HG03571 (cell line): ENCODE measurements at regions not wholly inside any gene's neighbourhood (a gene's known extent, or its start where the extent isn't known, plus 50 kb on each side); places are given as distances from the start of the nearest gene placed in this dataset.
"Not testable (repeated sequence)": the region's sequence is repeated elsewhere in the genome, so short reads cannot be mapped to it uniquely, and the experiment has no call there.

Experiments used
- ATAC-seq: cut with Tn5 transposase; IDR thresholded peaks from one replicate; pipeline ENCODE4 v1.9.1; 2021; ENCODE audit not compliant: unreplicated experiment

DNA sequence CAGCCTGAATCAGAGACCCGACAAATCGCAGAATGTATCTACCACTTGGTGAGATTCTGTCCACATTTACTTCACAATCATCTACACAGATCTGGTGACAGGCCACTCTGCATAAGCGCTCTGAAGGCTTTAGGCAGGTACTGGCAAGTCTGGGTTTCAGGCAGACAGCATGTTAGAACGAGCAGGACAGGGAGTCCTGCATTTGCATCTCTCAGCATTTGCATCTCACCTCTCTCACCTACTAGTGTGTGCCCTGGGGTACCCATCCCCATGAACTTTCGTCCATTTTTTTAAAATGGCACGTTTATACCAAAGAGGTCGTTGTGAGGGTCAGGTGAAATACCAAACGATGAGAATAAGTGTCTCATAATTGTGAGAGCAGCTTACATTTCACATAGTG lies 108.2 kb downstream of the SPATA31A1 start:
- ATAC-seq, result peak; percentile 29

DNA sequence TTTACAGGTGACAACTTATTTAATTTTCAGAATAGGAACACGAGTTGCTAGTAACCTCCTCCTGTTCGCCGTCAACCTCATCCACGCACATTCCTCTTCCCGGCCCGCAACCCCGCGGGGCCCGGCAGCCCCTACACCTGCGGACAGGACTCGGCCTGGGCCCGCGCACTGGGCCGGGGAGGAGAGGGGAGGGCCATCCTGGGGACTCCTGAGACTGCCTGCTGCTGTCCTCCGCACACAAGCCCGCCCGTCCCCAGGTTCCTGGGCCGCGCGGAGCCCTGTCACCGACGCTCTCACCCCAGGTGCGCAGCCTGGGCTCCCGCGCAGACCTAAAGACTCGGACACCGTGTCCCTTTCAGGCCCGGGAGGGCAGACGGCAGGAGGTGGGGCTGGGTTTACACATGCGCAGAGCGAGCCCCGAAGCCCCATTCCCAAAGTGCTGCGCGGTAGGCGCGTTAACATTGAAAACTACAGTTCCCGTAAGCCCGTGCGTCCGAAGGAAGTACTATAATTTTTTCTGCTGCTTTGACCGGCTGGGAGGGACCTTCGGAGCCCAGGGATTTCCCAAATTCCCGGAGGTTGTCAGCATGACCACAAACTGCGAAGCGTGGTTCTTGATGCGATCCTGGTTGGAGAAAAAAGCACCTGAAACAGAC lies 108.8 kb downstream of the SPATA31A1 start:
- peak; percentile 95 for ATAC-seq

DNA sequence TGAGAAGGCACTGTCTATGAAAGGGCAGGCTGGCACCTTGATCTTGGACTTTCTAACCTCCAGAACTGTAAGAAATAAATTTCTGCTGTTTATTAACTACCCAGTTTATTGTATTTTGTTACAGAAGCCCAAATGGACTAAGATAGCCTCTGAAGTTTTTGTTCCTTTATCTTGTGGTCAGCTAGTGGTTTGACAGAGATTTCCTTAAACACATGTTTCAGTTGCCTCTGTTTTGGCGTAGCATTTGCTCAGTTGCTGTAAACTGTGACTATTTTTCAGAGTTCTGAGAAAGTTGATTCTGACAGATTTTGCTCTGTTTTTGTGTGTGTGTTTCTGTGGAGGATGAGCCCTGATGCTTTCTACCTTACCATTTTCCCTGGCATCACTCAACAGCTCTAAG lies 119.0 kb downstream of the SPATA31A1 start:
- peak; percentile 99 for ATAC-seq

DNA sequence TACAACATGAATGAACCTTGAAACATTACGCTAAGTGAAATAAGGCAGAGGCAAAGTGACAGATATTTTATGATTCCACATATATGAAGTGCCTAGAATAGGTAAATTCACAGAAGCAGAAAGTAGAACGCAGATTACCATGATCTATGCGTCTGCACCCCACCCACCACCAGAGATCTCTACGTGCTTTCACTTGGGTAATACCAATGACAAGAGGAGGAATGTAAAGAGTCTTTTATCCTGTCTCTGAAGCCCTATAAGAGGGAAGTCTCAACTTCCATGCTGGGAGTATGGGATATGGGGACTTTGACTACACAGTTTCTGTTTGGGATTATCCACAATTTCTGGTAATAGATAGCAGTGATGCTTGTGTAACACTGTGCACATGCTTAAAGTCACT lies 127.6 kb downstream of the SPATA31A1 start:
- ATAC-seq, result not testable (repeated sequence)

DNA sequence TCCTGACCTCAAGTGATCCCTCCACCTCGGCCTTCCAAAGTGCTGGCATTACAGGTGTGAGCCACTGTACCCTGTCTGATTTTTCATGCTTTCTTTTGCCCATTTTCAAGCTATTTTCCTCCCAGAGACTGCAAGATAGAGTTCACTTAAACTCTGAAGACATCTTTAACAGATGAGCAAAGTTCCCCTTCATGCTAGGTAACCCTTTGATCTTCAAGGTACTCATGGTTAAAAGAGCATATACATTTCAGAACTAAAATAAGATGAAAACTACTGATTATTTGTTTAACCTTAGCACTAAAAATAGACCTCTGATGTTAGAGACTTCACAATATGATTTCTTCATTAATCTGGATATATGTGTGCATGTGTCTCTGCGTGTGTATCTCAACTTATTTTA lies 128.4 kb downstream of the SPATA31A1 start:
- ATAC-seq, result peak; percentile 24

DNA sequence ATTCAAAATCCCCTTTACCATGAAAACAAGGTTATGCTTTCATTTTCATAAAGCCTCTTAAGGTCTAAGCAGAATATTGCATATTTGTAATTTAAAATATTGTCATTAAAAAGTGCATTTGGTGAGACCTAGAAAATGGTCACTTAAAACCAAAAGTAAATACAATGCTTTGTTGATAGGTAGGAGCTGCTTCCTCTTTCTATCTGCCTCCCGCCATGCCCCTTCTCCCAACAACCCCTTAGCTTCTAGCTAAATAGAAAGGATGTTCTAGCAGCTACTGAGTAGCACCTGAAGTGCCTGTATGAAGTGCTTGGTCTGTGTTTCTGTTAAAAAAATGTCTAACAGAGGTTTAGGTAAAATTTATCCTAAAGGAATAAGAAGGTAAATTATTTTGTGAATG lies 128.8 kb downstream of the SPATA31A1 start:
- ATAC-seq, result peak; percentile 56

DNA sequence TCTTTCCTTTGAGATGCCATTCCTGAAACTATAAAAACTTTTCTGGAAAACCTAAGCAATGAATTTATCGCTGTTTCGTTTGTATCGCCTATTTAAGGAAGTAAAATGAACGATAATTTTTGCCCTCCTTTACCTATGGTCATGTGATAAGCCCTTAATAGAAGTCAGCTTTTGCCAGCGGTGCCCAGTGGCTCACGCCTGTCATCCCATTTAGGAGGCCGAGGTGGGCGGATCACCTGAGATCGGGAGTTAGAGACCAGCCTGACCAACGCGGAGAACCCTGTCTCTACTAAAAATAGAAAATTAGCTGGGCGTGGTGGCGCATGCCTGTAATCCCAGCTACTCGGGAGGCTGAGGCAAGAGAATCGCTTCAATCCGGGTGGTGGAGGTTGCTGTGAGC lies 132.0 kb downstream of the SPATA31A1 start:
- not testable (repeated sequence) for ATAC-seq

DNA sequence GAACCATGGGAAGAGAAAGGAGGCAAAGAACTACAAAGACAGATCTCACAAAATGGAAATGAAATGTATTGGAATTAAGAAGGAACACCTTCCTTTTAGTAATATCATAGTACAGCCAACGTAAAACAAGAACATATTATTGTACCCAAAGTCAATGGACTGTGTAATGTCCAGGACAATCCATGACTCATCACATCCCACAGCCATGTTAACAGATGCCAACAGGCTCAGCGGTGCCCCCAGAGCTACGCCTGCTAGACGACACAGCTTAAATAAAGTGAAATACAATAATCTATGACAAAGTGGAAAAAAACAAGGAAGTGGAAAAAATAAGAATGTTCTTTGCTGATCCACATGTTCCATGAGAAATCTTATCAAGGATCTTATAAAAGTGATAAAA lies 140.8 kb downstream of the SPATA31A1 start:
- ATAC-seq, result not testable (repeated sequence)

DNA sequence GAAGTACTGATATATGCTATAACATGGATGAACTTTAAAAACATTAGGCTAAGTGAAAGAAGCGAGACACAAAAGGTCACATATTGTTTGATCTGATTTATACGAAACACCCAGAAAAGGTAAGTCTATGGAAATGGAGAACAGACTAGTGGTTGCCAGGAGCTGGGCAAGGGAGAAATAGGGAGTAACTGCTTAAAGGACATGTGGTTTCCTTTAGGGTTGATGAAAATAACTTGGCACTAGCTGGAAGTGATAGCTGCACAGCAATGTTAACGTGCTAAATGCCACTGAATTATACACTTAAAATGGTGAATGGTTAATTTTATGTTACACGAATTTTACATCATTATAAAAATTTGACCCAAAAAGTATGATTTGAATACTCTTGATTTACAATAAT lies 147.7 kb downstream of the SPATA31A1 start:
- ATAC-seq, result not testable (repeated sequence)

DNA sequence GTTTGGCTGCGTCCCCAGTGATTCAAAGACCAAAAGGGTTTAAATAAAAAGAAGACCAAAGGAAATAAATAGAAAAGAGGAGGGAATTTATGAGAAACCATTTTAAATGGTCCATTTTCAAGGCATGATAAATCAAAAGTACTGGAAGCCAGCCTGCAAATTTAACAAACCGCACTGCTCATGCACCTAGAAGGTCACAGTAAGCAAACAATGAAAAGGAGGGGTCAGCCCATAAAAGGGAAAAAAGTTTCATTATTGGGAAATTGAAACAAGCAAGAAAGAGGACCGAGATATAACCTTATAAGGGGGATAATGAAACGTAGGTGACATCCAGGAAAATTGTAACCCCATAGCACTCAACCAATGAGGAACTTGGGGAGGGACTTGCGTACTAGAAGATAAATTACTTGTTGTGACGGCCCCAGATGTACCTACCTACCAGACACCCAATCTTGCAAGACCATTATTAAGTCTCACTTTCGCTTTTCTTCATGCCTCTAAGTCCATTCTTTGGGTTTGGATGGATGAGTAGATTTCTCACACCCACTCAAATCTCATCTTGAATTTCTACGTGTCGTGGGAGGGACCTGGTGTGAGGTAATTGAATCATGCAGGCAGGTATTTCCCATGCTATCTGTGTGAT lies 172.0 kb downstream of the SPATA31A1 start:
- not testable (repeated sequence) for ATAC-seq

DNA sequence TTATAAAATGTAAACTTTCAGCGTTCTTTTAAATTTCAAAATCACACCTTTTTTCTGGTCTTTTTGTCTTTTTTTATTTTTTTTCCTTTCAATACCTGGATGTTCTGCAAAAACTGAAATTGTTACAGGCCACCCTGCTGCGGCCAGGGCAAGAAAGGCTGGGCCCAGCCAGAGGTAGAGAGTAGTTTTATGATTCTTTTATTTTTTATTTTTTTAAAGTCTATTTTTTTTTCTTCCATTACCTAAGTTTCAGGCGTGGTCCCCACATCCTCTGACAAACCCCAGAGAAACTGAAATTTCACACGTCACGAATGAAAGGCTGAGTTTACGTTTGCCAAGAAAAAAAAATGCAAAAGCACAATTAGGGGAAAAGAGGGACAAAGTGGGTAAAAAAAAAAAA lies 177.1 kb downstream of the SPATA31A1 start:
- ATAC-seq, result not testable (repeated sequence)

DNA sequence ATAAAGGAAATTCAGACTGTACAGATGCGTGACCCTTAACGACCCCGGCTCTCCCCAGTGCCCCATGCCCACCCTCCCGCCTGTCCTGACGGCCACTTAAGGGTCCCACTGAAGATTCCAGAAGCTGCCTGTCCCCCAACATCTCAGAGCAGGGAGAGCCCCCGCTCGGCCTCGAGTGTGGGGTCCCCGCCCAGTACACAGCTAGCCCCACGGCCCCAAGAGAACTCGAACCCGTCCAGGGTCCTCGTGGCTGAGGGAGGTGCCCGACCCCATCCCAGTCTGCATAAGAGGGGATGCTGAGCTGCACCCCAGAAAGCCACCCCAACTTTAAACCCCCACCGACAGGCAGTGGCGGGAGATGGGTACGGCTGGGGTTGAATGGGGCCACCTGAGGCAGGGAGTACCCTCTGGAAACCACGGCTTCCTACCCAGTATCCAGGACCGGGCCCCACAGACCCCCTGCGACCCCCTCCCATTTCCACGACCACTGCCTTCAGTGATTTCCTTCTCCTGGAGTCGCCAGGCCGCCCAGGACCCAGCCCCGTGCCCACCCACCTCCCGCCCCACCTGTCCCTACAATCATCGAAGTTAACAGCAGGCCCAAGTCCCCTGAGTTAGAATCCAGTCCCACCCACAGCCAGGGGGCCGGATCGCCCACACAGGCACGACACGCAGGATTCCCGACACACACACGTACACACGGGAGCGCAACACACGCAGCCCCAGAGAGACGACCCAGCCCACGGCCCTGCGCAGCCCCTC lies 177.7 kb downstream of the SPATA31A1 start:
- ATAC-seq, result not testable (repeated sequence)

DNA sequence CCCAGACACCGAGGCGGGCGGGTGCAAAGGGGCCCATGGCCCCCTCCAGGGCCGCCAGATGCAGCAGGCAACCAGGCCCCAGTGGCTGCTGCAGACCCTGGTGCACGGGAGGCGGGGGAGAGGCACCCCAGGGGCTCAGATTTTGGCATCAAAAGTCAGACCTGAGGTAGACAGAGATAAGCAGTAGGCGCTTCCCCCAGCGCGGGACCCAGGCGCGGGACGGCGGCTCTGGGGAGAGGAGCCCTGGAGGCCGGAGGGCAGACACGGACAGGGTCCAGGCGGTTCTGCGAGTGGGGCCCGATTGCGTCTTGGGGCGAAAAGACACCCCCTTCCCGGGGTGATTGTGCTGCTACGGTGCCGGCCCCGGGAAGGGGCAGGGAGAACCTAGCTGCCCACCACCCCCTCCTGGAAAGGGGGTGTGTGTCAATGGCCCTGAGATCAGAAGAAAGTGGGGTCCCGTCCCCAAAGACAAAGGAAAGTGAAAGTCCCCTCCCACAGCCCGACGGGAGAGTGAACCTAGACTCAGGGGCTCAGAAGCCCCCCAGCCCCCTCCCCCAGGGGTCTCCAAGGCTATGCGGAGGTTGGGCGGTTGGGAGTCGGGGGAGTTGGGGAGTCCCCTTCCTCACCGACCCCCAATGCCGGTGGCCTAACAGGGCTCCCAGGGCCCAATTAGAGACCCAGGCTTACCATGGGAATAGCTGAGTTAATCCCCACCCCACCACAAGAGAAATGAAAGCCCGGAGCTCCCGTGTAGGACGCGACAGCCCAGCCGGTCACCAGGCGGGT lies 178.5 kb downstream of the SPATA31A1 start:
- not testable (repeated sequence) for ATAC-seq

DNA sequence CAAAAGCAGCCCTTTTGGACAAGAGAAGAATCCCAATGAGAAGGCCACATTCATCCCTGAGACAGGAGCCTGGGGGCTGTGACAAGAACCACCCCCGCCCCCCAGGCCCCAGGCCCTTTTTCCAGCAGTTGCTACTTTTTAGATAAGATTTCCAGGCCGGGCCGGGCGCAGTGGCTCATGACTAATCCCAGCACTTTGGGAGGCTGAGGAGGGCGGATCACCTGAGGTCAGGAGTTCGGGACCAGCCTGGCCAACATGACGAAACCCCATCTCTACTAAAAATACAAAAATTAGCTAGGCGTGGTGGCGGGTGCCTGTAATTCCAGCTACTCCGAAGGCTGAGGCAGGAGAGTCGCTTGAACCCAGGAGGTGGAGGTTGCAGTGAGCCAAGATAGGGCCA lies 179.4 kb downstream of the SPATA31A1 start:
- not testable (repeated sequence) for ATAC-seq

DNA sequence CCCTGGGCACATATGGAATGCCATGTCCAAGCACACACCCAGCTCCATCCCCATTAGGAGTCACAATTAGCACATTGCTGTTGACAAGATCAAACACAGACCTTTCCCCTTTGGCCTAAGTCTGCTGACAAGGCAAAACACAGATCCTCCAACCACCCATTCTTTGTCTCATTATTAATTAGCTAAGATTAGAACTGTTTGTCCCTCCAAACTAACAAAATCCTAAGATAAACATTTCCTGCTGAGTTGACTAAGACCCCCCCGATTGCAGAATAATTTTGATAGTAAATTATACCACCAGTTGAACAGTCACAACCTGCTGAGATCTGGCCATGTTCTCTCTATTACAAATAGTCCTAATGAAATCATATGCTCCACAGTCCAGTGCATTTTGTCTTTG lies 186.7 kb downstream of the SPATA31A1 start:
- ATAC-seq, result not testable (repeated sequence)

DNA sequence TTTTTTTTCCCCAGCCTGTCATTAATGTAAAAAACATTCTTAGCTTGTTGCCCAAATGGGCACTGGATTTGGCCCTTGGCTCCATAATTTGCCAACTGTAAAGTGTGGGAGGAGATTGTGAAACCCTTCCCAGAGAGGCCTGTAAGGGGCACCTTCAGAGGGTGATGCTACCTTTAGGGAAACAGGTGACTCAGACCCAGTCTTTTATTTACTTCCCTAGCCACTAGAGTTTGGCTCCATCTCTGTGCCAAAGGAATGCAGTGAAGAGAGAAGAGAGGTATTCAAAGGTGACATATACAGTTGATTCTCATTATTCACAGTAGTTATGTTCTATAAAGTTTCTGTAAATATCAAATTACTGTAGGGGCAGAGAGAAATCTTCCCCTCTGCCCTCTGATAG lies 189.6 kb downstream of the SPATA31A1 start:
- ATAC-seq, result not testable (repeated sequence)

DNA sequence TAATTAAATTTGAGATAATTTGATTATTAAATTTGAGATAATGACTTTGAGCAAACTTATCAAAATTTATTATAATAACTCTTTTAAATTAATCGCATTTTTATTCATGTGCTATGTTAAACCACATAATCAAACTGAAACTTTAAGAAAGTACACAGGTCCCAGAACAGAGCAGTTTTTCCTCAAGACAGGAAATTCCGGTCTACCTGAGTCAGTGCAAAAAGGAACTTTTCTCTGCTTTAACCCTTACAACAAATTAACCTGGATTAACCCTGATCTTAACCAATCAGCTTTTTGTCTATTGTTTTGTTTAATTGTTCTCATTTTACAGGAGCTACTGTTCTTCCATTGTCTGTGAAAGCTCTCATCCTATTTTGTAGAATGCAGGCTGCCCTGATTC lies 195.1 kb downstream of the SPATA31A1 start:
- ATAC-seq, result not testable (repeated sequence)

DNA sequence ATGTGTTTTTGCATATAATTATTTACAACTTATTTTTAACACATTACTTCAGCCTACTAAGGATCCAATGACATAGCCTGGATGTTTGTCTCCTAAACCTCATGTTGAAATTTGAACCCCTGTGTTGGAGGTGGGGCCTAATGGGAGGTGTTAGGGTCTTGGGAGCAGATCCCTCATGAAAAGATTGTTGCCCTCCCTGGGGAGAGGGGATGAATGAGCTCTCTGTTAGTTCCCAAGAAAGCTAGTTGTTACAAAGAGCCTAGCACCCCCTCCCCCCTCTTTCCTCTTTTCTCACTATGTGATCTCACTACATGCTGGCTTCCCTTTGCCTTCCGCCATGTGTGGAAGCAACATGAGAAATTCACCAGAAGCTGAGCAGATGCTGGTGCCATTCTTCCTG lies 196.1 kb downstream of the SPATA31A1 start:
- ATAC-seq, result not testable (repeated sequence)

DNA sequence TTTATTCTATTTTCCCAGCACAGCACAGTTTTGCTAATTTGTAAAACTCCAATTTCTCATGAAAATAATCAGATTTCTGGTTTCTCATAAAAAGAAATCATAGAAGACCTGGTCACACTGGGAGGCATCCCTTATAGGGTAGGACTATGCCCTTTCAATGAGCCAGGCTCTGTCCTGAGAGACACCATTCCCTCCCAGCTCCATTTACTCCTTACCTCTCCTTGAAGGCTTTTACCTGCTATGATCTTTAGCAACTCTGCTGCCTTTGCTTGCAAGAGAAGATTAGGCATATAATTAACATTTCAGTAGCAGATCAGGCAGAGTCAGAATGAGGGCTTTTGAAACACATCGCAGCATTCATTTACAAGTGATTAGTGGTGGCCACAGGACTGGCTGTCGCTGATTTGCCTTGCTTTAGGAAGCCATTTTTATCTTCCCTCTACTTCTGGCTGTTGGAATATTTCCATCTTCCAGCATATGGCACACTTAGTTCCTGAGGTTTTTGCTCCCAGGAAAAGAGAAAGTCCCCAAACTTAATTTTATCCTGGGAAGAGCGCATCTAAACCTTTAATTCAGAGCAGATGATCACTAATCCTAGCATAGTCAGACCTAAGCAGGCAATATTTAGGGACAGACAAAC lies 196.9 kb downstream of the SPATA31A1 start:
- not testable (repeated sequence) for ATAC-seq

DNA sequence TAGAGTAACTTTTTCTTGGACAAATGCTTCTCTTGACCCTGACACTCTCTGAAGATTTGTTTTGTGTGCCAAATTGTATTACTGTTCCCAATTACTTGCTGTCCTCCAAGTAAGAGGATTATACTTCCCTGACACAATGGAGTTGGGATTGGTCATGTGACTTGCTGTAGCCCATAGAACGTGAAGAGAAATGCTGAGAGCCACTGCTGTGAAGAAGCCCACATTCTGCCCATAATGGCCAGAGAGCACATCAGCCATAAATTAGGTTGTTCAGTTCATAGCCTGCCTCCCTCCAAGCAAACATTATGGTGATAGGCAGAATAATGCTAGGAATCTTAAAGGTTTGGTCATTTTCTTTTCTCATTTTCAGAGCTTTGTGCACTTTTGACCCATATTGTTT lies 198.9 kb downstream of the SPATA31A1 start:
- not testable (repeated sequence) for ATAC-seq

DNA sequence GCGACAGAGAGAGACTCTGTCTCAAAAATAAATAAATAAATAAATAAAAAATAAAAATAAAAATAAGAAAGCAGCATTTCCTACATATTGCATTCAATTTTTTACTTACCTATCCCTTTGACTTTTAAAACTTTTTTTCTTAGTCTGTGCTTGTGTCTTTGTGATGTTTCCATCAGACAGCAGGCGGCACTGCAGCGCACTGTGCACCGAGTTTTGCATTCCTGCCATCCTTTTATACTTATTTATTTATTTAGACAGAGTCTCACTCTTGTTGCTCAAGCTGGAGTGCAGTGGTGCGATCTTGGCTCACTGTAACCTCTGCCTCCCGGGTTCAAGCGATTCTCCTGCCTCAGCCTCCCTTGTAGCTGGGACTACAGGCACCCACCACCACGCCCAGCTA lies 203.9 kb downstream of the SPATA31A1 start:
- not testable (repeated sequence) for ATAC-seq
